ENCODE measurements at regions not wholly inside any gene's neighbourhood (a gene's known extent, or its start where the extent isn't known, plus 50 kb on each side); places are given as distances from the start of the nearest gene placed in this dataset.
"Not testable (repeated sequence)": the region's sequence is repeated elsewhere in the genome, so short reads cannot be mapped to it uniquely, and the experiment has no call there.

DNA sequence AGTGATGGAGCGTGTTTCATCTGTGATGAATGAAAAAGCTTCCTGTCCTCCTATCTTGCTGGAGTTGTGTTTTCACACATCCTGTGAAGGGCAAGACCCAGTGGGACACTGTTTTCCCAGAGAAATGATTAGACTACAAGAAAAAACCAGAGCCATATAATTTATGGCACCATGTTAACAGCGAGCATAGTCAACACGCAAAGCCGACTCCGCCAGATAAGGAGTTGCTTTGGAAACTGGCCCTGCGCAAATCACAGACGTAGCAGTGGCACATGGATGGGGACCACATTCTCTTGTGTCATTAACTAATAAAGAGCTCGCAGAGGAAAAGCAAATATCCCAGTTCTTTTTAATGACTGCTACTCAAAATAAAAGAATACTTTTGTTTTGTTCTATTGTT, 471.2 kb upstream of the RUNX1 start:
- no peak overlapping the region for H3K9ac ChIP-seq (ENCODE audit: low read depth, low read length, poor library complexity, severe bottlenecking)
- no peak overlapping the region for H3K4me3 ChIP-seq (ENCODE audit: low read length, poor library complexity, severe bottlenecking)
- no peaks in the 10 kb centered on the region for H3K27me3 ChIP-seq (ENCODE audit: insufficient read depth, low read length, poor library complexity, severe bottlenecking)
- H3K4me1 ChIP-seq (ENCODE audit: insufficient read depth, low read length, poor library complexity, severe bottlenecking), result no peaks in the 10 kb centered on the region
- no peak overlapping the region for H3K4me2 ChIP-seq (ENCODE audit: low read depth, low read length, poor library complexity, severe bottlenecking)
- no peaks in the 10 kb centered on the region for H3K9me2 ChIP-seq (replicated peaks; ENCODE audit: low read depth, low read length)
- no peaks in the 10 kb centered on the region for H3K36me3 ChIP-seq (ENCODE audit: insufficient read depth, low read length)
- no peak overlapping the region for H2AFZ ChIP-seq (ENCODE audit: low read length)
- no peaks in the 10 kb centered on the region for H3K9me3 ChIP-seq (ENCODE audit: insufficient read depth, low read depth, low read length)
- no peak for TF ChIP-seq EZH2phosphoT487 (IDR thresholded peaks at IDR 0.05; ENCODE audit: borderline replicate concordance)
- TF ChIP-seq, protein P1, sequence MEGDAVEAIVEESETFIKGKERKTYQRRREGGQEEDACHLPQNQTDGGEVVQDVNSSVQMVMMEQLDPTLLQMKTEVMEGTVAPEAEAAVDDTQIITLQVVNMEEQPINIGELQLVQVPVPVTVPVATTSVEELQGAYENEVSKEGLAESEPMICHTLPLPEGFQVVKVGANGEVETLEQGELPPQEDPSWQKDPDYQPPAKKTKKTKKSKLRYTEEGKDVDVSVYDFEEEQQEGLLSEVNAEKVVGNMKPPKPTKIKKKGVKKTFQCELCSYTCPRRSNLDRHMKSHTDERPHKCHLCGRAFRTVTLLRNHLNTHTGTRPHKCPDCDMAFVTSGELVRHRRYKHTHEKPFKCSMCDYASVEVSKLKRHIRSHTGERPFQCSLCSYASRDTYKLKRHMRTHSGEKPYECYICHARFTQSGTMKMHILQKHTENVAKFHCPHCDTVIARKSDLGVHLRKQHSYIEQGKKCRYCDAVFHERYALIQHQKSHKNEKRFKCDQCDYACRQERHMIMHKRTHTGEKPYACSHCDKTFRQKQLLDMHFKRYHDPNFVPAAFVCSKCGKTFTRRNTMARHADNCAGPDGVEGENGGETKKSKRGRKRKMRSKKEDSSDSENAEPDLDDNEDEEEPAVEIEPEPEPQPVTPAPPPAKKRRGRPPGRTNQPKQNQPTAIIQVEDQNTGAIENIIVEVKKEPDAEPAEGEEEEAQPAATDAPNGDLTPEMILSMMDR (conservative IDR thresholded peaks at IDR 0.05; ENCODE audit: low read length), result no peak
- no peaks in the 10 kb centered on the region for H4K20me1 ChIP-seq (ENCODE audit: insufficient read depth, low read length, poor library complexity, severe bottlenecking)
- H3K79me2 ChIP-seq (ENCODE audit: insufficient read depth, low read length), result no peaks in the 10 kb centered on the region
- H3F3A ChIP-seq (ENCODE audit: low read depth), result no peaks in the 10 kb centered on the region

DNA sequence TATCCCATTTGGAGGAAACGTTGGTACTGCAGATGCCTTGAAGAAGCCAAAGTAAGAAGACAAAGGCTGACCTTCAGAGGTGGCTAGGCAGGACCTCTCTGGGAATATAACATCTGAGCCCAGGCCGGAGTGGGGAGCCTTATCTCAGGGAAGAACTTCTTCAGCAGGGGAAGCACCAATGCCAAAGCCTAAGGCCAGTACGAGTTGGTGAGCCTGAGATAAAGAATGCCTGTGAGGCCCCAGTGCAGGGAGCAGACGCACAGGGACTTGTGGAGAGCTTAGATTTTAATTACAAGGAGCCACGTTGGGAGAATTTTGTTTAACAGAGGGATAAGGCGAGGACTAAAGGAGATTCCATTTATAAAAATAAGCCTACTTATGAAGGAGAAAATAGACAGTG, 468.8 kb upstream of the RUNX1 start:
- no peak overlapping the region for H2AFZ ChIP-seq (ENCODE audit: low read length)
- H3K9me2 ChIP-seq (replicated peaks; ENCODE audit: low read depth, low read length), result no peaks in the 10 kb centered on the region
- no peaks in the 10 kb centered on the region for H3K36me3 ChIP-seq (ENCODE audit: insufficient read depth, low read length)
- H3K4me1 ChIP-seq (ENCODE audit: insufficient read depth, low read length, poor library complexity, severe bottlenecking), result no peaks in the 10 kb centered on the region
- H4K20me1 ChIP-seq (ENCODE audit: insufficient read depth, low read length, poor library complexity, severe bottlenecking), result no peaks in the 10 kb centered on the region
- H3K9me3 ChIP-seq (ENCODE audit: insufficient read depth, low read depth, low read length), result no peaks in the 10 kb centered on the region
- H3K9ac ChIP-seq (ENCODE audit: low read depth, low read length, poor library complexity, severe bottlenecking), result no peak overlapping the region
- H3K27me3 ChIP-seq (ENCODE audit: insufficient read depth, low read length, poor library complexity, severe bottlenecking), result no peaks in the 10 kb centered on the region
- no peaks in the 10 kb centered on the region for H3K79me2 ChIP-seq (ENCODE audit: insufficient read depth, low read length)
- no peak overlapping the region for H3K4me2 ChIP-seq (ENCODE audit: low read depth, low read length, poor library complexity, severe bottlenecking)
- H3K4me3 ChIP-seq (ENCODE audit: low read length, poor library complexity, severe bottlenecking), result no peak overlapping the region
- no peaks in the 10 kb centered on the region for H3F3A ChIP-seq (ENCODE audit: low read depth)
- no peak for TF ChIP-seq EZH2phosphoT487 (IDR thresholded peaks at IDR 0.05; ENCODE audit: borderline replicate concordance)
- TF ChIP-seq, protein P1 (conservative IDR thresholded peaks at IDR 0.05; ENCODE audit: low read length), result no peak

DNA sequence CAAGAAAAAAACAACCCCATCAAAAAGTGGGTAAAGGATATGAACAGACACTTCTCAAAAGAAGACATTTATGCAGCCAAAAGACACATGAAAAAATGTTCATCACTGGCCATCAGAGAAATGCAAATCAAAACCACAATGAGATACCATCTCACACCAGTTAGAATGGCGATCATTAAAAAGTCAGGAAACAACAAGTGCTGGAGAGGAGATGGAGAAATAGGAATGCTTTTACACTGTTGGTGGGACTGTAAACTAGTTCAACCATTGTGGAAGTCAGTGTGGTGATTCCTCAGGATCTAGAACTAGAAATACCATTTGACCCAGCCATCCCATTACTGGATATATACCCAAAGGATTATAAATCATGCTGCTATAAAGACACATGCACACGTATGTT, 467.2 kb upstream of the RUNX1 start:
- H3K4me1 ChIP-seq (ENCODE audit: insufficient read depth, low read length, poor library complexity, severe bottlenecking); H3K27me3 ChIP-seq (ENCODE audit: insufficient read depth, low read length, poor library complexity, severe bottlenecking); H3K9me2 ChIP-seq (replicated peaks; ENCODE audit: low read depth, low read length); H2AFZ ChIP-seq (ENCODE audit: low read length); H3F3A ChIP-seq (ENCODE audit: low read depth); H3K36me3 ChIP-seq (ENCODE audit: insufficient read depth, low read length); H3K79me2 ChIP-seq (ENCODE audit: insufficient read depth, low read length); H3K4me3 ChIP-seq (ENCODE audit: low read length, poor library complexity, severe bottlenecking); H3K9me3 ChIP-seq (ENCODE audit: insufficient read depth, low read depth, low read length); H4K20me1 ChIP-seq (ENCODE audit: insufficient read depth, low read length, poor library complexity, severe bottlenecking); H3K9ac ChIP-seq (ENCODE audit: low read depth, low read length, poor library complexity, severe bottlenecking); H3K4me2 ChIP-seq (ENCODE audit: low read depth, low read length, poor library complexity, severe bottlenecking): not testable (repeated sequence)

DNA sequence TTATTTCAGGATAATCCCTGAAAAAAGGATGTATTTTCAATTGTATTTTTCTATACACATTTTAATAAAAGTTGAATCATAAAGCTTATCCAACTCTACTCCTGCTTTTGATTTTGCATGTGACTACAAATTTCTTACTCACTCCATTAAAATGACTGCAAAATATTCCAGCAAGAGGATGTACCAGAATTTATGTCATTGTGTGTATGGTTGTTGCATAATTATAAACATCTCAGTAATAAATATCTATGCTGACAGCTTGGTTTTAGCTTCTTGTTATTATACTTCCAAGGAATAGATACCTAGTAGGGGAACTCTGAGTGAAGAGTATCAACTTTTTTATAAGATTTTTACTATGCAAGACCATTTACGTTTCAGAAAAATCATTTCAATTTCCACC, 463.2 kb upstream of the RUNX1 start:
- H3K4me3 ChIP-seq (ENCODE audit: low read length, poor library complexity, severe bottlenecking), result no peak overlapping the region

More for the DNA sequence above, 463.2 kb upstream of the RUNX1 start:
- Histone ChIP-seq H3K9me3 (ENCODE audit: insufficient read depth, low read depth, low read length) (no peaks in the 10 kb centered on the region), H3K36me3 (ENCODE audit: insufficient read depth, low read length) (no peaks in the 10 kb centered on the region), H3K79me2 (ENCODE audit: insufficient read depth, low read length) (no peaks in the 10 kb centered on the region), H3K4me2 (ENCODE audit: low read depth, low read length, poor library complexity, severe bottlenecking) (no peak overlapping the region), H3K9me2 (replicated peaks; ENCODE audit: low read depth, low read length) (no peaks in the 10 kb centered on the region), H2AFZ (ENCODE audit: low read length) (no peak overlapping the region), H3F3A (ENCODE audit: low read depth) (no peaks in the 10 kb centered on the region), H3K4me1 (ENCODE audit: insufficient read depth, low read length, poor library complexity, severe bottlenecking) (no peaks in the 10 kb centered on the region), H4K20me1 (ENCODE audit: insufficient read depth, low read length, poor library complexity, severe bottlenecking) (no peaks in the 10 kb centered on the region), H3K9ac (ENCODE audit: low read depth, low read length, poor library complexity, severe bottlenecking) (no peak overlapping the region), H3K27me3 (ENCODE audit: insufficient read depth, low read length, poor library complexity, severe bottlenecking) (no peaks in the 10 kb centered on the region)
- TF ChIP-seq, protein P1 (conservative IDR thresholded peaks at IDR 0.05; ENCODE audit: low read length), result no peak
- no peak for TF ChIP-seq EZH2phosphoT487 (IDR thresholded peaks at IDR 0.05; ENCODE audit: borderline replicate concordance)
